GM10847 (cell line): ENCODE measurements at regions not wholly inside any gene's neighbourhood (a gene's known extent, or its start where the extent isn't known, plus 50 kb on each side); places are given as distances from the start of the nearest gene placed in this dataset.

ENCODE experiments used
- POLR2A ChIP-seq: IDR thresholded peaks from 2 replicates; pipeline ENCODE4 v1.6.1; 2011; ENCODE audit not compliant: insufficient read length; ENCODE audit errors: extremely low read depth

- TF ChIP-seq POLR2A: peak; percentile 36
These were observed 59.1 kb downstream of the ZNF467 start for GRCh38 chr7:149714081-149714909.

GRCh38 chr7:149713731-149714068, 59.7 kb downstream of the ZNF467 start:
- TF ChIP-seq POLR2A: no peak

DNA sequence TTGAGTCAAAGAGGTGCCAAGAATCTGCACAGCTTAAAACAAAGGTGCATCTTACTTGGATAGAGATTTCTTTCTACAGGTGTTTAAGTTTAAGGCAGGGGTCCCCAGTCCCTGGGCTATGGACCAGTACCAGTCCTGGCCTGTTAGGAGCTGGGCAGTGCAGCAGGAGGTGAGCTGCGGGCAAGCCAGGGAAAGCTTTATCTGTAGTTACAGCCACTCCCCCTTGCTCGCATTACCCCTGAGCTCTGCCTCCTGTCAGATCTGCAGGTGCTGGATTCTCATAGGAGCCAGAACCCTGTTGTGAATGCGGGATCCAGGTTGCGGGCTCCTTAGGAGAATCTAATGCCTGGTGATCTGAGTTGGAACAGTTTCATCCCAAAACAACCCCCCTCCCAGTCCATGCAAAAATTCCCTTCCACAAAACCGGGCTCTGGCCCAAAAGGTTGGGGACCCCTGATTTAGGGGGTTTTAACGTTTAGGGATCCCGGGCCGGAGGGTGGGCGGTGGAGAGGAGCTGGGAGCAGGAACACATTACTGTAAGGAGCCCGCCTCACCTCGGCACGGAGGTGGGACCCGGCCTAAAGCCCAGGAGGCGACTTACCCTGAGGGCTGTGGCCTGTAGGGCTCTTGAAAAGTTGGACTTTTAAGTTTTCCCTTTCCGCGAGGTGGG, 60.2 kb downstream of the ZNF467 start:
- TF ChIP-seq POLR2A: no peak

GRCh38 chr7:149708026-149708425, 65.4 kb downstream of the ZNF467 start:
- TF ChIP-seq POLR2A: no peak

DNA sequence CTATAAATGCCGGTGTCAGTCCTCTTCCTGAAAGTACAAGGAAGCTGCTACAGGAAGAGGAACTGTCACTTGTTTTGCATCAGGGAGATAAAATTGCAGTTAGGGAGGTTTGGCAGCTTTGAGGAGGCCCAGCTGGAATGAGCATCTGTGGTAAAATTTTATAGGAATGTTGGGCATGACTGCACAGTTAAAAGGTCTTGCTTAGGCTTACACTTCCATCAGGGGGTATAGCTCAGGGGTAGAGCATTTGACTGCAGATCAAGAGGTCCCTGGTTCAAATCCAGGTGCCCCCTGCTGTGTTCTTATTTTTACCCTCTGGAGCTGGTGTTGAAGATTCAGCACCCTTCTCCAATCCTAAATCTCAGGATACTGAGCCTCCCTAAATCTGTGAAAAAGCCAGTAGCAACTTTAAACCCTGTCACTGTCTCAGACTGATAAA, 65.9 kb downstream of the ZNF467 start:
- no peak for TF ChIP-seq POLR2A

DNA sequence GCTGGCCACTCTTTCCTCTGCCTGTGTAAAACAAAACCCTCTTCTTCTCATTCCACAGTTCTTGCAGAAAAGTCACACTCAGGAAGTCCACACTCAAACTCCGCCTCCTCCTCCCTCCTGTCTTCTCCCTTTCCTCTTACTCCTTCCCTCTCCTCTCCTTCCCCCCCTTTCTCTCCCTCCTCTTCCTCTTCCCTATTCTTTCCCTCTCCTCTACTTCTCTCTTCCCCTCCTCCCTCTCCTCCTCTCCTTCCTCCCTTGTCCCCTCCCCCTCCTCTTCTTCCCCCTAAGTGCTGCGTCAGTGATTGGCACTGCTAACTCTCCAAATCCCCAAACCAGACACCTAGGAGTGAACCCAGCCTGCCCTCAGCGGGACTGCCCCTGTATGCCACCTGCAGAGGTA, 67.0 kb downstream of the ZNF467 start:
- no peak for TF ChIP-seq POLR2A

GRCh38 chr7:149704507-149704906, 68.9 kb downstream of the ZNF467 start:
- TF ChIP-seq POLR2A: no peak

GRCh38 chr7:149703044-149703650, 70.2 kb downstream of the ZNF467 start:
- no peak for TF ChIP-seq POLR2A

DNA sequence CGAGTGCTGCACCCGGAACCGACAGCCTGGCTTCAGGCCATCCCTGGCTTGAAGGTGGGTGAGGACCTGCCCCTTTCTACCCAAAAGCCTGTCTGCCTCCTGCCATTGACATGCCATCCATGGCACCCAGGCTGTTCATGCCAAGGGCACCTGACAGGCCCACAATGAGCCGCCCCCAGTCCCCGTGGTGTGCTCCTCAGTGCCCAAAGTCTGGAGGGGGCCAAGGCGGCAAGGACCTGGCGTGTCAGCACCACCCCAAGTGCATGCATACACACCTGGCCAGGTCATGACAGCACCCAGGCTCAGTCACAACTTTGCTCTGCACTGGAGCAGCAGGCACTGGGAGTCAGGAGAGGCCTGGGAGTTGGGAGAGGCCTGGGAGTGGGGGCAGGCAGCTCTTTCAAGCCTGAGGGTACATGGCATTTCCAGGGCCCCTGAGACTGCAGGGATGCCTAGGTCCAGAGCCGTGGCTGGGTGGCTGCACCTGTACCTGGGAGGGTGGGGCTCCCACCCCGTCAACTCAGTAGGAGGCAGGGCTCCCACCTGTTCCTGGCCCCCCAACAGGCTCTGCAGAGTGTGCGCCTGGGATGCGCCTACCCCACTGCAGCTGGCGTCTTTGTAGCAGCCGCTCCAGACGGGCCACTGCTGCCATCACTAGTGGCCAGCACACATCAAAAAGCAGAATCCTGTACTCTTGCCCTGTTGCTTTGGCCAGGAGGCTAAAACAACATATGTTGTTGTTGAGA, 71.7 kb downstream of the ZNF467 start:
- TF ChIP-seq POLR2A: no peak

DNA sequence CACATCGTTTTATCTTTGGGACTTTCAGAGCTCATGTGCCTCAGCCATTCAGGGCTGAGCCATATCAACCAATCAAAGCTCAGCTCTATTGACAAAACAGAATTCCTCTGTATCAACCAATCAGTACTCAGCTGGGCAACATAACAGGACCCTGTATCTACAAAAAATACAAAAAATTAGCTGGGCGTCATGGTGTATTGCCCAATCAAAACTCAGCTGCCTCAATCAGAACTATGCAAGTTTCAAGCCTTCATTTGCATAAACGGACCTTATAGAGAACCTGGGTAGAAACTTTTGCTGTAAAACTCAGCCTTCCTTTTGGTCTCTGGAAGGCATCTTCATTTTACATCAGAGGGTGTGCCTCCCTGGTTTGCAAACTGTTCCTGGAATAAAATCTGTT, 77.1 kb downstream of the ZNF467 start:
- no peak for TF ChIP-seq POLR2A

GRCh38 chr7:149692557-149692982, 80.8 kb downstream of the ZNF467 start:
- TF ChIP-seq POLR2A: no peak

DNA sequence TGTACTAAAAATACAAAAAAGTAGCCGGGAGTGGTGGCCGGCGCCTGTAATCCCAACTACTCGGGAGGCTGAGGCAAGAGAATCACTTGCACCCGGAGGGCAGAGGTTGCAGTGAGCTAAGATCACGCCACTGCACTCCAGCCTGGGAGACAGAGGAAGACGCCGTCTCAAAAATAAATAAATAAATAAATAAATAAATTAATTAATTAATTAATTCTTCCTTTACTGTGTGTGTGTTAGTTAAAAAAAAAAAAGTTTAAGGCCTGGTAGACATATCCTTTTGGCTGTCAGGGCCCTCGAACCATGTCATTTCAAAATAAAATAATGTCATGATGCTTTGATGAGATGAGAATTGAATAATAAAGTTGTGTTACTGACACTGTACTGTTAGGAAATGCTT, 81.3 kb downstream of the ZNF467 start:
- no peak for TF ChIP-seq POLR2A

- no peak for TF ChIP-seq POLR2A
These were observed 82.5 kb downstream of the ZNF467 start for GRCh38 chr7:149690688-149691446.

DNA sequence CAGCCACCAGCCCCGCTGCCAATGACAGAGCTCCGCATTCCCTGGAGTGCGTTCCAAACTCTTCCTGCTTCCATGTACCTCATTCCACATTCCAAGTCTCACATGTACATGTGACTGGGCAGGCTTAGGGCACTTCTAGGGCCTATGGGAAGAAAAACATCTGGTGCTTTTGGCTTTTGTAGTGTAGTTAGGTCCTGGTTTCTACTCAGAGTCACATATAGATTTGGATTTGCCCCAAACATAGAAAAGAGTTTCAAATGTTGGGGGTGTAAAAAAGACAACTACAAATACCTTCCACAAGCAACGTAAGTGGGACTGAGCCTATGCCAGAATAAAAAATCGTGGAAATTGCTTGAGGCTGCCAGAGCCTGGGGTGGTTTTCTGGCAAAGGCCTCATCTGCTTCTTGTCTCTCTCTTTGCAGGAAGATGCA, 84.1 kb downstream of the ZNF467 start:
- TF ChIP-seq POLR2A: no peak

DNA sequence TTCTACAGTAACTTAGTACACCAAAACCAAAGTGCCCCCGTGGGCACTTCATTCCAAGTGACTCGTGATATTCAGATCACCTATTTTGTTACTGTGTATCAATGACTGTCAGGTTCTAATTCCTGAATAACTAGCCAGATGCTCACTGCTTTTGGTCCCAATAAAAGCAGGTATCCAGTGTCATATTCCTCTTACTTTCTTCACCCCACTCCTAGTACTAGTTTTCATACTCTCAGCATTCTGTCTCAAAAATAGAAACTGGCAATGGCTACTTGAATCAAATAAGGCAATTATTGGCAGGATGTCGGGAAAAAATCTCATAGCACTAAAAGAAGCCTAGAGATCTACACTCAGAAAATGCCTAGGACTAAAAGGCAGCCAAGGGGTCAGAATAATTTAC, 84.6 kb downstream of the ZNF467 start:
- no peak for TF ChIP-seq POLR2A

- TF ChIP-seq POLR2A: no peak
These were observed 86.9 kb downstream of the ZNF467 start for GRCh38 chr7:149686449-149686848.
